Progenitor cell of endocrine pancreas (in vitro differentiated cells): ENCODE measurements at regions not wholly inside any gene's neighbourhood (a gene's known extent, or its start where the extent isn't known, plus 50 kb on each side); places are given as distances from the start of the nearest gene placed in this dataset.

Experiments
- DNase-seq: peaks from one replicate; pipeline ENCODE4 v3.0.0; 2021; ENCODE audit warnings: low spot score; ENCODE audit not compliant: unreplicated experiment
- H3K27ac Mint-ChIP-seq: 2 replicates; pipeline ENCODE4 v1.8.0; 2021; ENCODE audit warnings: mild to moderate bottlenecking, moderate library complexity, mixed read lengths
- H3K27me3 Mint-ChIP-seq: 2 replicates; pipeline ENCODE4 v1.8.0; 2021; ENCODE audit warnings: mixed read lengths
- H3K36me3 Mint-ChIP-seq: 2 replicates; pipeline ENCODE4 v1.8.0; 2022; ENCODE audit warnings: mixed read lengths; ENCODE audit not compliant: insufficient read depth
- H3K4me1 Mint-ChIP-seq: 2 replicates; pipeline ENCODE4 v1.8.0; 2021; ENCODE audit warnings: low read depth, mixed read lengths
- H3K4me3 Mint-ChIP-seq: 2 replicates; pipeline ENCODE4 v1.8.0; 2021; ENCODE audit warnings: low read depth, mild to moderate bottlenecking, moderate library complexity, mixed read lengths
- H3K9me3 Mint-ChIP-seq: 2 replicates; pipeline ENCODE4 v1.8.0; 2021; ENCODE audit warnings: low read depth, mixed read lengths
- TF ChIP-seq, protein P1 (sequence below): fragments of 200-600 bp; sonication (generic); IDR thresholded peaks from one replicate; pipeline ENCODE4 v1.5.0; 2021; ENCODE audit warnings: antibody characterized with exemption, mild to moderate bottlenecking; ENCODE audit not compliant: unreplicated experiment

DNA sequence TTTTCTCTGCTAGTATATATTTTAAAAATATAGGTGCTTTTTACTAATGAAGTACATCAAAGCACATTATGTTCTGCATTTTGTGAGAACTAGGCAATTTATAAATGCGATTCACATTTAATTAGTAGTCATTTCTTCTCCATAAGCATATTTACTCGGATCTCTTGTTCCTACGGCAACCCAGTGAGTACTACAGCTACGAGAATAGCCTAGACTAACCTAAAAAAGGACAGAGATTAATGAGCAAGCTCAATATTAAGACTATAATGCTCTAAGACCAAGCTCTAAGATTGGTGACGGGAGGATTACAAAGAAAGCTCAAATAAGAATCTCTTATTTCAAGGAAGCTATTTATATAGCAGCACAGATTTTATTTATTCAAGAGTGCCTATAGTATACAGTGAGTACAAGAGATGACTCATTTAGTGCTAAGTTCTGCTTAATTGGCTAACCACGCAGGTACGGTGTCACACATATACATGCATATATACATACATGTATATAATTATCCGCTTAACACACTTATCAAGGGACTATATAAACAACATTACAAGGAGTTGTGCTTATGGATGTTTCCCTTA is 364.7 kb downstream of the GPD2 start:
- peaks cover 3% of the 10 kb centered on the region for H3K27me3 Mint-ChIP-seq
- DNase-seq = no peak
- H3K27ac Mint-ChIP-seq = no peak overlapping the region
- H3K4me1 Mint-ChIP-seq = peaks cover 17% of the 10 kb centered on the region
- no peak overlapping the region for H3K4me3 Mint-ChIP-seq
- TF ChIP-seq, protein P1, sequence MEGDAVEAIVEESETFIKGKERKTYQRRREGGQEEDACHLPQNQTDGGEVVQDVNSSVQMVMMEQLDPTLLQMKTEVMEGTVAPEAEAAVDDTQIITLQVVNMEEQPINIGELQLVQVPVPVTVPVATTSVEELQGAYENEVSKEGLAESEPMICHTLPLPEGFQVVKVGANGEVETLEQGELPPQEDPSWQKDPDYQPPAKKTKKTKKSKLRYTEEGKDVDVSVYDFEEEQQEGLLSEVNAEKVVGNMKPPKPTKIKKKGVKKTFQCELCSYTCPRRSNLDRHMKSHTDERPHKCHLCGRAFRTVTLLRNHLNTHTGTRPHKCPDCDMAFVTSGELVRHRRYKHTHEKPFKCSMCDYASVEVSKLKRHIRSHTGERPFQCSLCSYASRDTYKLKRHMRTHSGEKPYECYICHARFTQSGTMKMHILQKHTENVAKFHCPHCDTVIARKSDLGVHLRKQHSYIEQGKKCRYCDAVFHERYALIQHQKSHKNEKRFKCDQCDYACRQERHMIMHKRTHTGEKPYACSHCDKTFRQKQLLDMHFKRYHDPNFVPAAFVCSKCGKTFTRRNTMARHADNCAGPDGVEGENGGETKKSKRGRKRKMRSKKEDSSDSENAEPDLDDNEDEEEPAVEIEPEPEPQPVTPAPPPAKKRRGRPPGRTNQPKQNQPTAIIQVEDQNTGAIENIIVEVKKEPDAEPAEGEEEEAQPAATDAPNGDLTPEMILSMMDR = no peak
- H3K36me3 Mint-ChIP-seq = no peaks in the 10 kb centered on the region
- no peaks in the 10 kb centered on the region for H3K9me3 Mint-ChIP-seq

DNA sequence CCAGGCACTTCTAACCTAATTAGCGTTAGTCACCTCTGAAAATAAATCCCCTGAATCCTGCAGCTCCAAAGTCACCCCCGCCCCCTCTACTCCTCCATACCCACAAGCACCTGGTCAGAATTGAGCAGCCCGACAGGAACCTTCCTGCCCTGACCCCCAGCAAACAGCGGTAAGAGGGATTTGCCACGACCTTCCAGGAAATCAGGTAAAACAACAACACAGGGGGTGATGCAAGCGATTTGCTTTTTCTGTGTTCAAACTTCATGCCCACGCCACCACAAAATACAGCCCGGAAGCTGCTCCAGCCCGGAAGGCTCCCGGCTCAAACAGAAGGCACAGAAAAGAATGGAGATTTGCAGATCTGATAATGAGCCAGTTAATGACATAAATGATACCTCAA is 367.1 kb downstream of the GPD2 start:
- DNase-seq = no peak
- Mint-ChIP-seq H3K4me3 (peak overlapping the region; percentile 72), H3K4me1 (peaks cover 17% of the 10 kb centered on the region), H3K9me3 (no peaks in the 10 kb centered on the region), H3K27me3 (peaks cover 3% of the 10 kb centered on the region), H3K36me3 (no peaks in the 10 kb centered on the region), H3K27ac (peak overlapping the region; percentile 88)
- TF ChIP-seq, protein P1 = no peak

DNA sequence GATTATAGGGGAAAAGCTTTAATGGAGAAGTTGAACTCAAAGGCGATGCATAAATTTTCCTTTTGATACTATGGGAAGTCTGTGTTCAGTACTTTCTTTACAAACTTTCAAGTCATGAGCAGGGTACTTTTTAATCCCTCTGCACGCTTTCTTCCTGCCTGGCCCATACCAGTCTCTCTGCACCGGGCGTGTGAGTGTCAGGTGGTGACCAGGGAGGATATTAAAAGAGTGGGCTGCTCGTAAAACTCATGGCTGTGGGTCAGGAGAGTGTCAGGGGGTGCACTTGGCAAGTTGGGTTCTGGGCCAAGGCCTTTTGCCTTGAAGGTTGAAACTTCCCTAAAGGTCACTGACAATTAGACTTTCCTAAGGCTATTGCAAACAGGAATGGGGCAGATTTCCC is 367.8 kb downstream of the GPD2 start:
- Mint-ChIP-seq H3K27ac (no peak overlapping the region), H3K4me1 (peaks cover 17% of the 10 kb centered on the region), H3K27me3 (peaks cover 3% of the 10 kb centered on the region), H3K4me3 (no peak overlapping the region), H3K36me3 (no peaks in the 10 kb centered on the region), H3K9me3 (no peaks in the 10 kb centered on the region)
- no peak for DNase-seq
- TF ChIP-seq, protein P1 = no peak

DNA sequence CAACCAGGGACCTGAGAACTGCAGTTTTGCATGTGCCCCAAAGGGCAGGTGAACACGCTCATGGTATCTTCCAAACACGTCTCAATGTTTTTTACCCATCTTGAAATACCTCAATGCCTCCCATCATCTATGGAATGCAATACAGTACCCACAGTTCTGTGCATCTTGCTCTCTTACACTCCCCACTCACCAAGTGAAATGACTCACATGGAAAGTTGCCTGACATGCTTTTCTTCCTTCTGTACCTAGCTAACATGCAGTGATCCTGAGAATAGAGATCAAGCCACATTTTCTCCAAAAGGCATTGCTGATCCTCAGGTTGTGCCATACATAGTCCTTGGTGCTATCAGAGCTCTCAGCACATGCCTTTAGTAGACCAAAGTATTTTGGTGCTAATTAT is 373.9 kb downstream of the GPD2 start:
- H3K4me1 Mint-ChIP-seq = no peaks in the 10 kb centered on the region
- no peaks in the 10 kb centered on the region for H3K9me3 Mint-ChIP-seq
- no peak overlapping the region for H3K27ac Mint-ChIP-seq
- H3K27me3 Mint-ChIP-seq = no peaks in the 10 kb centered on the region
- TF ChIP-seq, protein P1 = no peak
- no peak overlapping the region for H3K4me3 Mint-ChIP-seq
- no peak for DNase-seq
- no peaks in the 10 kb centered on the region for H3K36me3 Mint-ChIP-seq

DNA sequence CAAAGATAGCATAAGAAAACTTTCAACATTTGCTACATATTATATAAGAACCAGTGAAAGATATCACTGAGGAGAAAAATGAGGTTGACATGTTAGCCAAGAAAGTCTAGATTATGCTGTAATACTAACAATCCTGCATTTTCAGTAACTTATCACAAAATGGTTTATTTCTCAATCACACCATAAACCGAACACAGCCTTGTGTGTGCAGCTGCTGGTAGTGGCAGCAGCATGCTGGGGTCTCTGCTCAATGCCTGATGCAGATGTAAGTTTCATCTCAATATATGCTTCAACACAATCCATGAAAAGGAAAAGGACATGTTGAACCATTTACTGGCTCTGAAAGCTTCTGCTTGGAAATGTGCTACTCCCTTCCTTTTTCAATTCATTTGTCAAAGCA is 376.3 kb downstream of the GPD2 start:
- Mint-ChIP-seq H3K27me3 (no peaks in the 10 kb centered on the region), H3K9me3 (no peaks in the 10 kb centered on the region), H3K36me3 (no peaks in the 10 kb centered on the region), H3K4me1 (no peaks in the 10 kb centered on the region), H3K27ac (no peak overlapping the region), H3K4me3 (no peak overlapping the region)
- TF ChIP-seq, protein P1 = no peak
- DNase-seq = no peak
